GM19328 (cell line): ENCODE measurements at regions not wholly inside any gene's neighbourhood (a gene's known extent, or its start where the extent isn't known, plus 50 kb on each side); places are given as distances from the start of the nearest gene placed in this dataset.

Experiments used
- ATAC-seq: cut with Tn5 transposase; IDR thresholded peaks from one replicate; pipeline ENCODE4 v1.9.1; 2021; ENCODE audit warnings: mild to moderate bottlenecking, moderate library complexity; ENCODE audit not compliant: unreplicated experiment

- ATAC-seq = no peak
These were observed 66.1 kb downstream of the LEPR start for GRCh38 chr1:65486613-65487012.

- ATAC-seq = no peak
These were observed 69.0 kb downstream of the LEPR start for GRCh38 chr1:65489481-65489880.

- no peak for ATAC-seq
These were observed 70.0 kb downstream of the LEPR start for GRCh38 chr1:65490231-65491009.

GRCh38 chr1:65491472-65491871 lies 71.0 kb downstream of the LEPR start:
- no peak for ATAC-seq

- ATAC-seq = no peak
These were observed 73.3 kb downstream of the LEPR start for GRCh38 chr1:65493802-65494201.

GRCh38 chr1:65494671-65495070 lies 74.2 kb downstream of the LEPR start:
- ATAC-seq = no peak

- ATAC-seq = no peak
These were observed 74.7 kb downstream of the LEPR start for GRCh38 chr1:65495137-65495536.

- no peak for ATAC-seq
These were observed 76.9 kb downstream of the LEPR start for GRCh38 chr1:65497256-65497830.

- ATAC-seq = no peak
These were observed 83.0 kb downstream of the LEPR start for GRCh38 chr1:65503427-65503826.

GRCh38 chr1:65504263-65504662 lies 83.8 kb downstream of the LEPR start:
- no peak for ATAC-seq

GRCh38 chr1:65505547-65506300 lies 85.3 kb downstream of the LEPR start:
- ATAC-seq = no peak

- no peak for ATAC-seq
These were observed 87.6 kb downstream of the LEPR start for GRCh38 chr1:65508051-65508450.

GRCh38 chr1:65509912-65510680 lies 89.6 kb downstream of the LEPR start:
- no peak for ATAC-seq

GRCh38 chr1:65510961-65511360 lies 90.5 kb downstream of the LEPR start:
- ATAC-seq = no peak

- no peak for ATAC-seq
These were observed 91.9 kb downstream of the LEPR start for GRCh38 chr1:65512383-65512782.

- ATAC-seq = no peak
These were observed 92.7 kb downstream of the LEPR start for GRCh38 chr1:65512967-65513780.

- ATAC-seq = no peak
These were observed 93.6 kb downstream of the LEPR start for GRCh38 chr1:65514041-65514440.

GRCh38 chr1:65524931-65525265 lies 104.4 kb downstream of the LEPR start:
- ATAC-seq = no peak

- ATAC-seq = no peak
These were observed 105.0 kb downstream of the LEPR start for GRCh38 chr1:65525266-65526048.

GRCh38 chr1:65526049-65526556 lies 105.6 kb downstream of the LEPR start:
- ATAC-seq = no peak
